M059J (cell line): ENCODE measurements at regions not wholly inside any gene's neighbourhood (a gene's known extent, or its start where the extent isn't known, plus 50 kb on each side); places are given as distances from the start of the nearest gene placed in this dataset.
A peak's percentile ranks its signal among the peaks of the same experiment; 100 is the strongest.

Experiments
- DNase-seq: peaks from one replicate; pipeline ENCODE4 v3.0.0-alpha.2; 2012; ENCODE audit warnings: low read depth

GRCh38 chr3:22887664-22888291, 315.3 kb upstream of the UBE2E2 start:
- peak; percentile 0 for DNase-seq

DNA sequence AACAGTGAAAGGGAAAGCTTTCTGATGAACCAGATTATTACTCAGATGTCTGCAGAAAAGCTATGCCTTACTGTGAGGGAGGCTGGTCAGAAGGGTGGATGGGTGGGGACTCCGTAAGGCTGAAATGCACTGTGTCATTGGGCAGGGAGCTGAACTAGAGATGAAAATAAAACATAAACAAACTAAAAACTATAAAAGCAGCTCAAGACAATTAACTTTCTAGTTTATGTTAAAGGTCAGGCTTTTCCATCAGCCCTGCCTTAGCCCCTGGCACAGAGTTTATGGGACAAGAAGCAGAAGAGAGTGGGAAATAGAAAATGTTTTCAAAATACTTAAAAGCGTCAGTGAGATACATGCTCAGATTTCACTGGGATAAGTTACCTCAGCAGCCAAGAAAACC, 310.0 kb upstream of the UBE2E2 start:
- DNase-seq: no peak

DNA sequence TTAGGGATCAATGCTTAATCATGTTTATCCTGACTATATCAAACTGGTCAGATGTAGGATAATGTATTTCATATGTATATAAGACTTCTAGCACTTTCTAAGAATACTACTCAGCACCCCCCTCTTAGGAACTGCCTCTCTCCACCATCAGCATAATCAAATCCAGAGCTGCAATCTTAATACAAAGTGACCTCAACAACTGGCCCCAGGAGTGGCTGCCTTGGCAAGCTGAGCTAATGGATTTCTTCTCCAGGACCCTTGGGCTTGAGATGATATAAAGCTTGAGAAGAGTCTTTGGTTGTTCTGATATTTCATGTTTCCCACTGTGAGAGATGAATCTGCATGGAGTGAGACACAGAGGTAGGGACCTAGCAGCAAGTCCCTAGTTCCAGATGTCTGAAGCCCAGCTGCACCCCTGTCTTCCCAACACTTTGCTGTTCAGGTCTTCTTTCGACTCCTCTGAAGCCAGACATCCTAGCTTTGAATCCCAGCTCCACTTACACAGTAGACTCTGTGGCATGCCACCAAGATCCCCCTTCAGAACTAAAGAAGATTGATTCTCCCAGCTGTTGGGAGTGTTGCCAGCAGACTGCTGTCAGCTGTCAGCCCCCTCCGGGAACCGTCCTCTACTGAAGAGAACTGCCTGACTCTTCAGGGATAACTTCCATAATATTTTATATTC, 309.3 kb upstream of the UBE2E2 start:
- DNase-seq: no peak

DNA sequence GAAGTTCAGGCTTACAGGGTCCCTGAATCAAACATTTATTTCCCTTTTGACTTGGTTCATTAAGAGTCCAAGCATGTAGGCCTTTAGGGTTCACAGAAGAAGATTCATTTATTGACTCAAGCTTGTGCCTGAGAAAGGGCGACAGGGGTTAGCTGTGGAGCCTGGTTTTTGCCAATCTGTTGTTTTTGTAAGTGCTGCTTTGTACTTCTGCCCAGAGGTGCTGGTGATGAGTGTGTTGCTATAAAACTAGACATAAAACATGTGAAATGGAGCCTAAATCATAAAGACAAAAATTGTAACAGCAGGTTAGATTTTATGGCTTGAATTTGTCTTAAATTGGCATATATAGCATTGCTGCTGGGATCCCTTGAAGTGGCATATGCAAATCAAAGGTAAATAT, 308.3 kb upstream of the UBE2E2 start:
- no peak for DNase-seq

GRCh38 chr3:22895671-22896070, 307.5 kb upstream of the UBE2E2 start:
- no peak for DNase-seq

- DNase-seq: no peak
These were observed 304.6 kb upstream of the UBE2E2 start for GRCh38 chr3:22898558-22898957.

DNA sequence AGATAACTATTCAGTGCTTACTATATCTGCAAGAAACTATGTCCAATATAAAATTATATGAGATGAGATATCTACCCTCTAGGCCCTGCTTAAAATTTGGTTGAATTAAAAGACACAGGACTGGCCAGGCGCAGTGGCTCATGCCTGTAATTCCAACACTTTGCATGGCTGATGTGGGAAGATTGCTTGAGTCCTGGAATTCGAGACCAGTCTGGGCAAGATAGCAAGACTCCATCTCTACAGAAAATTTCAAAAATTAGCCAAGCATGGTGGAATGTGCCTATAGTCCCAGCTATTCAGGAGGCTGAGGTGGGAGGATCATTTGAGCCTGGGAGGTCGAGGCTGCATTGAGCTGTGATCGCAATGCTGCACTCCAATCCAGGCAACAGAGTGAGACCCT, 303.7 kb upstream of the UBE2E2 start:
- DNase-seq: no peak

DNA sequence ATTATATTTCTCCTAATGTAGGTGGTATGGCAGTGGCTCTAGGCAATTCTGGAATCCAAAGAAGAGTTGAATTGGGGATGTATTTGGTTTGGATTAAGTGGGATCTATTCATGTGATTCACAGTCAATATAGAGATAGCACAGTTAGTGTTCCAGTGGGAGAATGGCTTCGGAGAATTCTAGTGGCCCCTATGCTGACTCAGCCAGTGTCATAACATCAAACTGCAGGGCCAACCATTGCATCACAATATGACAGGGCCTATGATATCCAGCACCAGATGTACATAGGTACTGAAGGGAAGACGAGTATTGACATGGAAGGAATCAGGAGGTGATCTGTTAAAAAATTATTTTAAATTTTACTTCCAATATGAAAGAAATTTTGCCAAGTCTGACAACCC, 302.8 kb upstream of the UBE2E2 start:
- no peak for DNase-seq

DNA sequence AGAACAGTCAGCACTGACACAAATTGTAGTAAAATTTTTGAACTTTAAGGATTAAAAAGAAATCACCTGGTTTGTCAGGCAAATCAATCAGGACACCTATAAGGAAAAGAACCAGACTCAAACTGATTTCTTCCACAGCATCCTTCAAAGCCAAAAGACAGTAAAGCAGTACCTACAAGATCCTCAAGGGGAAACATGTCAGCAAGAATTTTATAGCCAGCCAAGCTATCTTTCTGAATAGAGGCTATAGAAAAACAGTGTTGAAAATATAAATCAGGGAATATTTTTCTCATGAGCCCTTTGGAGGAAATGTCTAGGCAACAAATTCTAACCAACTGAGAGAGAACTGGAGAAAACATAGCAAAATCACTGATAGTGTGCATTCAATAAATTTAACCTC, 301.4 kb upstream of the UBE2E2 start:
- DNase-seq: no peak

DNA sequence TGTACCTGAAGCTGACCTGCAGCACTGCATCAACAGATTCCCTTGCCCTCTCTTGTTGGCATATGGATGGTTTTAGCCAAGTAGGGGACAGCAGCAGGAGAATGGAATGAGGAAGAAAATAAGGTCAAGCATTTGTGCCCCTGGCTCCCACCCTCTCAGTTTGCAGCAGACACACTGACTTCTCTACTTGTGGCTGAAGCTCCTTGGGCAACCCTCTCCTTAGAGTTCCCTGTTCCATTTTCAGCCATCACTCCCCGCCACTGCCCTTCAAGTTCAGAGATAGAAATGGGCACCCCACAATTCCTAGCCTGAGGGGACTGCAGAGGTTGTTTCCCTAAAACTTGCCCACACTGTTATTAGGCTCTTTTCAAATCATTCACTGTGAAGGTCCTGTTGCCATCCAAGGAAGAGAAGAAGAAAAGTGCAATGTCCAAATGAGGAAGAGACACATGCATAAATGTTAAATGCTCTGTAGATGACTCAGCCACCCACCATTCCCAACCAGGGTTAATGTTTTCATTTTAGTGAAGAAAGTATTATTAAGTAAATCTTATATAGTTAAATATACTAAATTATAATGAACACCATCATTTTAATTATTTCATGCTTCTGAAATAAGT, 295.9 kb upstream of the UBE2E2 start:
- no peak for DNase-seq

DNA sequence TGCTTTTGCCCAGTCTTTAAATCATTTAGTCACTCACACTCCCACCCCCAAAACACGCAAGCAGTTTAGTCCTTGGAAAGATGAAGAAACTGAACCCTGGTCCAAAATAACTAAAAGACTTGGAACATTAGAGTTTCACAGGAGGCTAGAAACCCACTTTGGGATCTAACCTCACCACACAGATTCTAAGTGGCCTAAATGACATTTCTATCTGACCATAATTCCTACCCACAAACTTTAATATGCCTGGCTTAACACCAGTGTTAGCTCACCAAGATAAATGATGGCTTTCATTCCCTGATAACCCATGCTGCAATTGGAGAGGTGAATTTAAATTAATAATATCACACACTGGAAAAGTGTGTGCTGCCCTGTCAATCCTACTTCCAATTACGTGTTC, 295.3 kb upstream of the UBE2E2 start:
- no peak for DNase-seq

GRCh38 chr3:22908989-22909507, 294.1 kb upstream of the UBE2E2 start:
- DNase-seq: no peak

- DNase-seq: no peak
These were observed 286.2 kb upstream of the UBE2E2 start for GRCh38 chr3:22916933-22917332.

- DNase-seq: no peak
These were observed 283.1 kb upstream of the UBE2E2 start for GRCh38 chr3:22920006-22920405.

GRCh38 chr3:22922317-22922716, 280.8 kb upstream of the UBE2E2 start:
- DNase-seq: peak; percentile 6

- no peak for DNase-seq
These were observed 279.4 kb upstream of the UBE2E2 start for GRCh38 chr3:22923711-22924110.

- no peak for DNase-seq
These were observed 274.7 kb upstream of the UBE2E2 start for GRCh38 chr3:22928216-22929110.

DNA sequence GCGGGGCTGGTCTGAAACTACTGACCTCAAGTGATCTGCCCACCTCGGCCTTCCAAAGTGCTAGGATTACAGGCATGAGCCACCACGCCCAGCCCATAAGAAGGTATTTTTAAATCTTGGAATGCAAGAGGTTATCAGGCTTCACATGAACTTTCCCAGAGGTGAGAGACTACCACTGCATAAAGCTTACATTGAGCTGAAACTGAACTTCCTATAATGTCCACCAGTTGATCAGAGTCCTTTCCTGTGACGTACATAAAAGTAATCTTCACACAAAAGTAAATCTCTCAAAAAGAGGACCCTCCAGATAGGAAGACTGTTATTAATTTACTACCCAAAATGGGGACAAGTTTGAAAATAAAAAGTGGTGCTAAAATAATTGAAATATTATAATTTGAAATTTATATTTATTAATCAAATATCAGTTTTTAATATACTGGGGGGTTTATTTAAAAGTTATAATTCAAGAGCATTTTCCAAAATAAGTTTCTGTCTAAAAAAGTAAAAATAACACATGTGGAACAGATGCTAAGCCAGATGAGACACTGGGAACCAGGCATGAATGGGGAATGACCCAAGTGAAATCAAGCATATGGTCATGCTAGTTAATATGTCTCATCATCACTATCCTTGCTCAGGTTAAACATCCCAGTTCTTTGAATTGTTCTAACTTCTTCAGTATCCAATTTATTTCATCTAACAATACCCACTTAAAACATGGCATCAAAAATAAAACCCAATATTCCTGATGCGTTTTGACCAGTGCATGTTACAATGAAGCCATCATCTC, 269.9 kb upstream of the UBE2E2 start:
- no peak for DNase-seq

GRCh38 chr3:22933841-22934116, 269.3 kb upstream of the UBE2E2 start:
- no peak for DNase-seq

DNA sequence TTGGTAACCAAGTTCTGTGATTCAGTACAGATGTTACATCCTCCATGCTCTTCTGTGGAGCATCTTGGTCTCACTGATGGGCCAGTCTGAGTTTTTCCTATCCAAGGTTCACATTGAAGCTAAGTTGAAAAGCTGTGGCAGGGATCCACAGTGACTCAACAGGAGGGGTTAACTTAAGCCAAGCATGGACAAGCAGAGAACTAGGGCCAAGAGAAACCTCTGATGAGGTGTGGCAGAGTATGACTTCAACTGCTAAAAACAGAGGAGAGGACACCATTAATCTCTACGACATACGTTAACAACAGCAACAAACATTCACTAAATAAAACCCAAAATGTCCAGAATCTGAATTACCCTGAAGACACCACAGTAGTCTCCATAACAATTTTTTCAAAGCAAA, 268.1 kb upstream of the UBE2E2 start:
- no peak for DNase-seq

GRCh38 chr3:22937536-22937935, 265.6 kb upstream of the UBE2E2 start:
- no peak for DNase-seq

GRCh38 chr3:22938739-22939138, 264.4 kb upstream of the UBE2E2 start:
- DNase-seq: no peak
